ENCODE measurements at regions not wholly inside any gene's neighbourhood (a gene's known extent, or its start where the extent isn't known, plus 50 kb on each side); places are given as distances from the start of the nearest gene placed in this dataset.

DNA sequence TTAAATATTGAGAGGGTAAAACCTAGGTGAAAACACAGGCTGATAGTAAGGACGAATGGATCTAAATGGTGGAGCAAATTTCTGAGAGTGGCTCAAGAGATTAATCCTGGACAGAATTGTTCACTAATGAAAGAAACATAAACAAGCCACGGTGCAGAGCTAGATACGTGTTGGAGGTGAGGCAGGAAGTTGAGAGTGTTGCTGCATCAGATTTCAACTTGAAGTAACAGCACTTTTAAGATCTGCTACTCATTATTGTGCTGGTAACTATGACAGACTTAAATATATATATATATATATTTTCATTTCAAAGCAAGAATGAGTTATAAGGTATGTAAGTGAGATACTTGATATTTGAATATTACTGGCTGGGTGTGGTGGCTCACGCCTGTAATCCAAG, 64.9 kb downstream of the PTGS2 start:
- in situ Hi-C loops (cut with HindIII; ENCODE audit: low pct_unique_long_range_greater_than_20kb, low sequenced_read_pairs) = no loop called here
- ATAC-seq = no peak
- TF ChIP-seq, protein P1, sequence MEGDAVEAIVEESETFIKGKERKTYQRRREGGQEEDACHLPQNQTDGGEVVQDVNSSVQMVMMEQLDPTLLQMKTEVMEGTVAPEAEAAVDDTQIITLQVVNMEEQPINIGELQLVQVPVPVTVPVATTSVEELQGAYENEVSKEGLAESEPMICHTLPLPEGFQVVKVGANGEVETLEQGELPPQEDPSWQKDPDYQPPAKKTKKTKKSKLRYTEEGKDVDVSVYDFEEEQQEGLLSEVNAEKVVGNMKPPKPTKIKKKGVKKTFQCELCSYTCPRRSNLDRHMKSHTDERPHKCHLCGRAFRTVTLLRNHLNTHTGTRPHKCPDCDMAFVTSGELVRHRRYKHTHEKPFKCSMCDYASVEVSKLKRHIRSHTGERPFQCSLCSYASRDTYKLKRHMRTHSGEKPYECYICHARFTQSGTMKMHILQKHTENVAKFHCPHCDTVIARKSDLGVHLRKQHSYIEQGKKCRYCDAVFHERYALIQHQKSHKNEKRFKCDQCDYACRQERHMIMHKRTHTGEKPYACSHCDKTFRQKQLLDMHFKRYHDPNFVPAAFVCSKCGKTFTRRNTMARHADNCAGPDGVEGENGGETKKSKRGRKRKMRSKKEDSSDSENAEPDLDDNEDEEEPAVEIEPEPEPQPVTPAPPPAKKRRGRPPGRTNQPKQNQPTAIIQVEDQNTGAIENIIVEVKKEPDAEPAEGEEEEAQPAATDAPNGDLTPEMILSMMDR (IDR thresholded peaks at IDR 0.05) = no peak
- TF ChIP-seq, protein P2, sequence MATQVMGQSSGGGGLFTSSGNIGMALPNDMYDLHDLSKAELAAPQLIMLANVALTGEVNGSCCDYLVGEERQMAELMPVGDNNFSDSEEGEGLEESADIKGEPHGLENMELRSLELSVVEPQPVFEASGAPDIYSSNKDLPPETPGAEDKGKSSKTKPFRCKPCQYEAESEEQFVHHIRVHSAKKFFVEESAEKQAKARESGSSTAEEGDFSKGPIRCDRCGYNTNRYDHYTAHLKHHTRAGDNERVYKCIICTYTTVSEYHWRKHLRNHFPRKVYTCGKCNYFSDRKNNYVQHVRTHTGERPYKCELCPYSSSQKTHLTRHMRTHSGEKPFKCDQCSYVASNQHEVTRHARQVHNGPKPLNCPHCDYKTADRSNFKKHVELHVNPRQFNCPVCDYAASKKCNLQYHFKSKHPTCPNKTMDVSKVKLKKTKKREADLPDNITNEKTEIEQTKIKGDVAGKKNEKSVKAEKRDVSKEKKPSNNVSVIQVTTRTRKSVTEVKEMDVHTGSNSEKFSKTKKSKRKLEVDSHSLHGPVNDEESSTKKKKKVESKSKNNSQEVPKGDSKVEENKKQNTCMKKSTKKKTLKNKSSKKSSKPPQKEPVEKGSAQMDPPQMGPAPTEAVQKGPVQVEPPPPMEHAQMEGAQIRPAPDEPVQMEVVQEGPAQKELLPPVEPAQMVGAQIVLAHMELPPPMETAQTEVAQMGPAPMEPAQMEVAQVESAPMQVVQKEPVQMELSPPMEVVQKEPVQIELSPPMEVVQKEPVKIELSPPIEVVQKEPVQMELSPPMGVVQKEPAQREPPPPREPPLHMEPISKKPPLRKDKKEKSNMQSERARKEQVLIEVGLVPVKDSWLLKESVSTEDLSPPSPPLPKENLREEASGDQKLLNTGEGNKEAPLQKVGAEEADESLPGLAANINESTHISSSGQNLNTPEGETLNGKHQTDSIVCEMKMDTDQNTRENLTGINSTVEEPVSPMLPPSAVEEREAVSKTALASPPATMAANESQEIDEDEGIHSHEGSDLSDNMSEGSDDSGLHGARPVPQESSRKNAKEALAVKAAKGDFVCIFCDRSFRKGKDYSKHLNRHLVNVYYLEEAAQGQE (IDR thresholded peaks at IDR 0.05; ENCODE audit: insufficient read depth in 1 of 2, low read depth in 2 of 2, low read length in 1 of 2) = no peak
- no peak for TF ChIP-seq TCF7L2 (IDR thresholded peaks at IDR 0.05; ENCODE audit: low read depth, low read length)
- TF ChIP-seq SIN3A (IDR thresholded peaks at IDR 0.05; ENCODE audit: borderline replicate concordance, insufficient read depth, low read depth, low read length) = no peak
- TF ChIP-seq POLR2AphosphoS5 (IDR thresholded peaks at IDR 0.05; ENCODE audit: low read depth, low read length) = no peak

DNA sequence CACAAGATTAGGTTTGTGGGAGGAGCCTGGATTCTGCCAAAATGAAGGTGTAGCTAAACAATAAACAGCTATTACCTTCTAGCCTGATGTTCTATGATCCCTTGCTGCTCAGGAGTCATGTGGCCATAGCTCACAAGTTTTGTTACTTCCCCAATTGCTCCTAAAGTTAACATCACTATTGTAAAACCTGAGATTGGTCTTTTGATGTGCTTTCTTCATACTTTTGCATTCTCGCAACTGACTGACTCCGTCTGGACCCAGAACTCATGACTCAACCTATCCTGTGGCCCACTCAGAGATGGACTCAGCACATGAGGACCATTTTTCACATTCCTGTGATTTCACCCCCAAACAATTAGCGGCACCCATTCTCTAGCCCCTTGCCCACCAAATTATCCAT, 69.1 kb downstream of the PTGS2 start:
- no peak for ATAC-seq
- Histone ChIP-seq H3K4me1 (ENCODE audit: control insufficient read depth, insufficient read depth, low read length) (no peaks in the 10 kb centered on the region), H3K4me3 (ENCODE audit: low read depth in 2 of 2, low read length in 2 of 2) (no peak overlapping the region), H3K36me3 (ENCODE audit: control insufficient read depth, insufficient read depth, low read length) (no peaks in the 10 kb centered on the region), H3K9me3 (ENCODE audit: control insufficient read depth, insufficient read depth, low read depth, low read length) (no peaks in the 10 kb centered on the region), H3K27ac (ENCODE audit: low read length) (no peak overlapping the region), H3K27me3 (ENCODE audit: control insufficient read depth, insufficient read depth, low read length) (no peaks in the 10 kb centered on the region)
- intact Hi-C loops (cut with micrococcal nuclease; ENCODE audit: unreplicated experiment) = no loop called here
- in situ Hi-C loops (cut with HindIII; ENCODE audit: low pct_unique_long_range_greater_than_20kb, low sequenced_read_pairs) = no loop called here
- no TSS peak for BruUV-seq (replicated peaks)
- no peak for TF ChIP-seq SIN3A (IDR thresholded peaks at IDR 0.05; ENCODE audit: borderline replicate concordance, insufficient read depth, low read depth, low read length)
- TF ChIP-seq, protein P1 (IDR thresholded peaks at IDR 0.05) = no peak
- TF ChIP-seq POLR2AphosphoS5 (IDR thresholded peaks at IDR 0.05; ENCODE audit: low read depth, low read length) = no peak
- TF ChIP-seq, protein P2 (IDR thresholded peaks at IDR 0.05; ENCODE audit: insufficient read depth in 1 of 2, low read depth in 2 of 2, low read length in 1 of 2) = no peak
- no peak for TF ChIP-seq TCF7L2 (IDR thresholded peaks at IDR 0.05; ENCODE audit: low read depth, low read length)
- CTCF ChIA-PET = no interaction called here
- POLR2A ChIA-PET = no interaction called here
- DNase-seq (ENCODE audit: low read depth, low spot score) = no peak

More for the DNA sequence above, 64.9 kb downstream of the PTGS2 start:
- no peak overlapping the region for H3K27ac ChIP-seq (ENCODE audit: low read length)
- no peak overlapping the region for H3K4me3 ChIP-seq (ENCODE audit: low read depth in 2 of 2, low read length in 2 of 2)
- no peaks in the 10 kb centered on the region for H3K27me3 ChIP-seq (ENCODE audit: control insufficient read depth, insufficient read depth, low read length)
- intact Hi-C loops (cut with micrococcal nuclease; ENCODE audit: unreplicated experiment) = no loop called here
- no peaks in the 10 kb centered on the region for H3K9me3 ChIP-seq (ENCODE audit: control insufficient read depth, insufficient read depth, low read depth, low read length)
- no peak for DNase-seq (ENCODE audit: low read depth, low spot score)
- BruUV-seq (replicated peaks) = no TSS peak
- CTCF ChIA-PET = no interaction called here
- POLR2A ChIA-PET = no interaction called here
- no peaks in the 10 kb centered on the region; the same call in 1 of the 2 replicates for H3K4me1 ChIP-seq (ENCODE audit: control insufficient read depth, insufficient read depth, low read length)
- no peaks in the 10 kb centered on the region for H3K36me3 ChIP-seq (ENCODE audit: control insufficient read depth, insufficient read depth, low read length)
